Heart right ventricle (tissue), 16 donors: ENCODE measurements at regions not wholly inside any gene's neighbourhood (a gene's known extent, or its start where the extent isn't known, plus 50 kb on each side); places are given as distances from the start of the nearest gene placed in this dataset.

Source experiments
- ATAC-seq, 8 donors: fragments of 200-7000 bp; cut with Tn5 transposase; one replicate each; pipeline ENCODE4 v1.9.1; 2020; ENCODE audit warnings: mild to moderate bottlenecking in 8 of 8, moderate library complexity in 8 of 8, moderate number of reproducible peaks in 1 of 8
- DNase-seq, 2 donors: peaks; one replicate each; pipeline ENCODE4 v3.0.0-alpha.2; 2020
- H3K27ac ChIP-seq, 10 donors: fragments of 200-600 bp; sonication (generic) in 2 of 10; one replicate each; pipeline versions ENCODE4 v1.5.0 to v1.8.0; 2020 to 2022; ENCODE audit warnings: mild to moderate bottlenecking in 3 of 10
- H3K27me3 ChIP-seq, 7 donors: fragments of 200-600 bp; one replicate each; pipeline ENCODE4 v1.8.0; 2021 to 2022; ENCODE audit warnings: mild to moderate bottlenecking in 2 of 7
- H3K36me3 ChIP-seq, 9 donors: fragments of 200-600 bp; sonication (generic) in 1 of 9; one replicate each; pipeline versions ENCODE4 v1.5.0 to v1.8.0; 2020 to 2022; ENCODE audit warnings: mild to moderate bottlenecking in 2 of 9
- H3K4me1 ChIP-seq, 9 donors: fragments of 200-600 bp; sonication (generic) in 1 of 9; one replicate each; pipeline versions ENCODE4 v1.5.0 to v1.8.0; 2020 to 2022; ENCODE audit warnings: mild to moderate bottlenecking in 4 of 9
- H3K4me3 ChIP-seq, 10 donors: fragments of 200-600 bp; sonication (generic) in 2 of 10; one replicate each; pipeline versions ENCODE4 v1.5.0 to v1.8.0; 2020 to 2022; ENCODE audit warnings: mild to moderate bottlenecking in 7 of 10, moderate library complexity in 2 of 10
- H3K9me3 ChIP-seq, 11 donors: fragments of 200-600 bp in 10 of 11; sonication (generic) in 2 of 11; one replicate each; pipeline versions ENCODE4 v1.5.0 to v1.8.0; 2013 to 2022; ENCODE audit warnings: mild to moderate bottlenecking in 2 of 11, control low read depth in 1 of 11, moderate library complexity in 1 of 11
- CTCF ChIP-seq, 9 donors: fragments of 200-600 bp; sonication (generic) in 2 of 9; IDR thresholded peaks; one replicate each; pipeline versions ENCODE4 v1.5.0 to v1.8.0; 2021 to 2022; ENCODE audit warnings: antibody characterized with exemption in 9 of 9, mild to moderate bottlenecking in 5 of 9, moderate library complexity in 1 of 9
- WGBS, 2 donors: extraction: QIAGEN DNeasy Blood & Tissue Kit; methylation state at CpG; one replicate each; pipeline ENCODE4 v1.1.7; 2013; ENCODE audit warnings: inconsistent platforms in 1 of 2; 5-methylcytosine and 5-hydroxymethylcytosine counted together
- intact Hi-C, 10 donors: fragments of 100-400 bp; cut with DNase I; formaldehyde crosslinking; loops; one replicate each; pipeline versions ENCODE4 v1.11.1 to v1.14.2; 2022
- donor health status: Arrhythmogenic right ventricular cardiomyopathy.
- donor health status: ischemic (EF 13 %, LVEDD 7.1; RV severe dilation, severe dysfunction).
- donor health status: healthy with polysubstance abuse.
- donor health status: DM: no; HTN: yes; CAD: no.
- donor health status: DM: no; HTN: no; CAD: no.
- donor health status: ischemic (EF 25% LVEDD 6.9; RV normal size, moderate dysfunction).
- donor health status: ischemic (EF 25% LVEDD 5.7; RV mildly dilated, moderate dysfunction).
- donor health status: healthy.
- donor health status: DM: yes; HTN: yes; CAD: no.
- donor health status: Ischemic cardiomyopathy.
- donor health status: ischemic (EF 35%, LVEDD 5.7; RV mildly dilated, moderate dysfunction).
- donor health status: nonischemic (EF 11% LVEDD 7.7; RV severe dilation, severe dysfunction).
- donor health status: DM: yes; HTN: yes; CAD: no.
- donor health status: PGD.
- donor health status: ischemic (EF 29% LVEDD 5.4; RV normal size, mild dysfunction).
- donor health status: nonischemic (EF 23%, LVEDD 6.1; RV moderate dilation, normal function).

GRCh38 chr3:134704133-134704532, 53.3 kb upstream of the KY start:
- Histone ChIP-seq H3K27me3 (no peaks in the 10 kb centered on the region), H3K4me3 (no peak overlapping the region), H3K27ac (no peak overlapping the region), H3K36me3 (no peaks in the 10 kb centered on the region), H3K9me3 (no peaks in the 10 kb centered on the region), H3K4me1 (peaks cover 0 to 10% (median 4%) of the 10 kb centered on the region in 9 donors)
- ATAC-seq (no peak), DNase-seq (no peak)
- intact Hi-C loops, result no loop called here
- no peak for TF ChIP-seq CTCF (IDR thresholded peaks at IDR 0.05)
- WGBS, 2 donors, result 74 to 79% methylated on average over 2 of the region's 2 CpGs

- Histone ChIP-seq H3K4me1 (peaks cover 0 to 11% (median 2%) of the 10 kb centered on the region in 9 donors), H3K27ac (no peak overlapping the region), H3K9me3 (no peaks in the 10 kb centered on the region), H3K27me3 (no peaks in the 10 kb centered on the region), H3K4me3 (no peak overlapping the region), H3K36me3 (no peaks in the 10 kb centered on the region)
- WGBS, 2 donors, result 63 to 88% methylated on average over 1 of the region's 1 CpG
- DNase-seq (no peak), ATAC-seq (peak in 1 of 8 donors; percentile 22)
- TF ChIP-seq CTCF (IDR thresholded peaks at IDR 0.05), result no peak
- intact Hi-C loops, result no loop called here
Measured at GRCh38 chr3:134704556-134704955, 53.7 kb upstream of the KY start.

GRCh38 chr3:134707908-134708597, 57.2 kb upstream of the KY start:
- ATAC-seq (no peak), DNase-seq (no peak)
- Histone ChIP-seq H3K4me1 (peaks cover 0 to 18% (median 6%) of the 10 kb centered on the region in 9 donors), H3K27me3 (no peaks in the 10 kb centered on the region), H3K9me3 (no peaks in the 10 kb centered on the region), H3K36me3 (no peaks in the 10 kb centered on the region), H3K27ac (no peak overlapping the region), H3K4me3 (no peak overlapping the region)
- no peak for TF ChIP-seq CTCF (IDR thresholded peaks at IDR 0.05)
- intact Hi-C loops, result no loop called here
- WGBS, 2 donors, result 81 to 92% methylated on average over 2 of the region's 2 CpGs

- intact Hi-C loops, result no loop called here
- Histone ChIP-seq H3K27ac (no peak overlapping the region), H3K27me3 (no peaks in the 10 kb centered on the region), H3K4me1 (peaks cover 0 to 18% (median 6%) of the 10 kb centered on the region in 9 donors), H3K36me3 (no peaks in the 10 kb centered on the region), H3K9me3 (no peaks in the 10 kb centered on the region), H3K4me3 (no peak overlapping the region)
- WGBS, 2 donors, result 92 to 95% methylated on average over 2 of the region's 2 CpGs
- no peak for ATAC-seq
- DNase-seq, result no peak
- no peak for TF ChIP-seq CTCF (IDR thresholded peaks at IDR 0.05)
Measured at GRCh38 chr3:134708671-134709070, 57.8 kb upstream of the KY start.
